ENCODE measurements at regions not wholly inside any gene's neighbourhood (a gene's known extent, or its start where the extent isn't known, plus 50 kb on each side); places are given as distances from the start of the nearest gene placed in this dataset.

GRCh38 chr18:21177822-21178221, 64.2 kb upstream of the GREB1L start (continued):
- TF ChIP-seq RXRA (IDR thresholded peaks at IDR 0.05; ENCODE audit: insufficient read depth, low read depth, low read length): no peak

Measured in H1 (cell line).